ENCODE measurements at regions not wholly inside any gene's neighbourhood (a gene's known extent, or its start where the extent isn't known, plus 50 kb on each side); places are given as distances from the start of the nearest gene placed in this dataset.

- TF ChIP-seq CTCF (IDR thresholded peaks at IDR 0.05; ENCODE audit: poor library complexity, severe bottlenecking) = no peak
- TF ChIP-seq EP300 (conservative IDR thresholded peaks at IDR 0.05; ENCODE audit: poor library complexity, severe bottlenecking) = no peak
- TF ChIP-seq TAF1 (IDR thresholded peaks at IDR 0.05; ENCODE audit: low read depth) = no peak
- no peak for TF ChIP-seq POLR2AphosphoS5 (IDR thresholded peaks at IDR 0.05)
- no peak for TF ChIP-seq REST (IDR thresholded peaks at IDR 0.05; ENCODE audit: borderline replicate concordance)
- no peak for TF ChIP-seq MXI1 (conservative IDR thresholded peaks at IDR 0.05; ENCODE audit: poor library complexity, severe bottlenecking)
- TF ChIP-seq SMC3 (conservative IDR thresholded peaks at IDR 0.05; ENCODE audit: poor library complexity) = no peak
Measured at GRCh38 chr13:33690354-33690753, 127.6 kb upstream of the RFC3 start.
